Astrocyte (in vitro differentiated cells and primary cell): ENCODE measurements at regions not wholly inside any gene's neighbourhood (a gene's known extent, or its start where the extent isn't known, plus 50 kb on each side); places are given as distances from the start of the nearest gene placed in this dataset.

Source experiments
- DNase-seq: peaks from one replicate; pipeline ENCODE4 v3.0.0-alpha.2; 2010; ENCODE audit warnings: low read depth
- FAIRE-seq: peaks from 2 replicates; lab custom pipeline; 2011; peaks lifted over from hg19 to GRCh38; lab: Jason Lieb, UNC
- H2AFZ ChIP-seq: 2 replicates; pipeline ENCODE4 v1.6.0; 2012; ENCODE audit warnings: low read depth, low read length, inconsistent platforms
- H3K27ac ChIP-seq: 2 replicates; pipeline ENCODE4 v1.5.1; 2011; ENCODE audit warnings: low read depth, low read length, inconsistent platforms
- H3K27me3 ChIP-seq: 2 replicates; pipeline ENCODE4 v1.6.0; 2011; ENCODE audit warnings: low read length, inconsistent platforms; ENCODE audit not compliant: insufficient read depth
- H3K36me3 ChIP-seq: 2 replicates; pipeline ENCODE4 v1.5.1; 2011; ENCODE audit warnings: low read length, inconsistent platforms; ENCODE audit not compliant: insufficient read depth
- H3K4me1 ChIP-seq: 2 replicates; pipeline ENCODE4 v1.5.1; 2011; ENCODE audit warnings: low read length, inconsistent platforms; ENCODE audit not compliant: insufficient read depth
- H3K4me2 ChIP-seq: 2 replicates; pipeline ENCODE4 v1.6.0; 2012; ENCODE audit warnings: low read length, inconsistent platforms
- H3K4me3 ChIP-seq: 2 replicates; pipeline ENCODE4 v1.5.1; 2011; ENCODE audit warnings: low read depth, mild to moderate bottlenecking, low read length, inconsistent platforms; ENCODE audit not compliant: insufficient read depth
- H3K79me2 ChIP-seq: 2 replicates; pipeline ENCODE4 v1.6.0; 2012; ENCODE audit warnings: mild to moderate bottlenecking, low read length, inconsistent platforms; ENCODE audit not compliant: insufficient read depth
- H3K9ac ChIP-seq: 2 replicates; pipeline ENCODE4 v1.6.0; 2012; ENCODE audit warnings: mild to moderate bottlenecking, low read length, inconsistent platforms
- H3K9me3 ChIP-seq: 2 replicates; pipeline ENCODE4 v1.5.1; 2012; ENCODE audit warnings: low read depth, mild to moderate bottlenecking, low read length, inconsistent platforms; ENCODE audit not compliant: insufficient read depth
- H4K20me1 ChIP-seq: 2 replicates; pipeline ENCODE4 v1.6.0; 2012; ENCODE audit warnings: low read length, inconsistent platforms; ENCODE audit not compliant: insufficient read depth
- H3K27ac Mint-ChIP-seq: one replicate; pipeline ENCODE4 v1.8.0; 2021; ENCODE audit warnings: mild to moderate bottlenecking, mixed read lengths; ENCODE audit not compliant: unreplicated experiment
- H3K27me3 Mint-ChIP-seq: one replicate; pipeline ENCODE4 v1.8.0; 2021; ENCODE audit warnings: low read depth, mixed read lengths; ENCODE audit not compliant: unreplicated experiment
- H3K36me3 Mint-ChIP-seq: one replicate; pipeline ENCODE4 v1.8.0; 2021; ENCODE audit warnings: low read depth, mixed read lengths; ENCODE audit not compliant: unreplicated experiment
- H3K4me1 Mint-ChIP-seq: one replicate; pipeline ENCODE4 v1.8.0; 2021; ENCODE audit warnings: low read depth, mixed read lengths; ENCODE audit not compliant: unreplicated experiment
- H3K4me3 Mint-ChIP-seq: one replicate; pipeline ENCODE4 v1.8.0; 2021; ENCODE audit warnings: mild to moderate bottlenecking, moderate library complexity, mixed read lengths; ENCODE audit not compliant: unreplicated experiment
- H3K9me3 Mint-ChIP-seq: one replicate; pipeline ENCODE4 v1.8.0; 2021; ENCODE audit warnings: mild to moderate bottlenecking, mixed read lengths; ENCODE audit not compliant: unreplicated experiment
- CTCF ChIP-seq: IDR thresholded peaks from 2 replicates; pipeline ENCODE4 v1.5.1; 2011; ENCODE audit warnings: low read depth, mild to moderate bottlenecking, inconsistent platforms, low read length, moderate library complexity; ENCODE audit not compliant: insufficient read depth
- EZH2 ChIP-seq: IDR thresholded peaks from 2 replicates; pipeline ENCODE4 v1.6.1; 2012; ENCODE audit warnings: mild to moderate bottlenecking, low read length, inconsistent platforms; ENCODE audit not compliant: insufficient read depth

GRCh38 chr11:81331088-81331487, 1402.6 kb downstream of the FAM181B start:
- H3K4me1 Mint-ChIP-seq: no peaks in the 10 kb centered on the region
- no peak overlapping the region for H3K9ac ChIP-seq
- no peaks in the 10 kb centered on the region for H3K27me3 Mint-ChIP-seq
- no peaks in the 10 kb centered on the region for H3K9me3 ChIP-seq
- H3K4me2 ChIP-seq: no peak overlapping the region
- no peak overlapping the region for H3K27ac ChIP-seq
- no peak overlapping the region for H3K4me3 ChIP-seq
- H3K9me3 Mint-ChIP-seq: no peaks in the 10 kb centered on the region
- H3K4me1 ChIP-seq: no peaks in the 10 kb centered on the region
- no peak overlapping the region for H3K4me3 Mint-ChIP-seq
- H3K27me3 ChIP-seq: no peaks in the 10 kb centered on the region
- no peak for FAIRE-seq
- DNase-seq: no peak
- H3K36me3 ChIP-seq: no peaks in the 10 kb centered on the region
- no peaks in the 10 kb centered on the region for H4K20me1 ChIP-seq
- H3K36me3 Mint-ChIP-seq: no peaks in the 10 kb centered on the region
- H2AFZ ChIP-seq: no peak overlapping the region
- no peak for TF ChIP-seq CTCF
- no peak for TF ChIP-seq EZH2
- H3K79me2 ChIP-seq: no peaks in the 10 kb centered on the region
- H3K27ac Mint-ChIP-seq: no peak overlapping the region

- H3K27ac Mint-ChIP-seq: no peak overlapping the region
- no peak for DNase-seq
- no peak for FAIRE-seq
- H3K4me2 ChIP-seq: no peak overlapping the region
- TF ChIP-seq EZH2 (no peak), CTCF (no peak)
- H3K9me3 ChIP-seq: no peaks in the 10 kb centered on the region
- H3K36me3 Mint-ChIP-seq: no peaks in the 10 kb centered on the region
- H3K4me1 Mint-ChIP-seq: no peaks in the 10 kb centered on the region
- no peaks in the 10 kb centered on the region for H4K20me1 ChIP-seq
- H3K4me3 ChIP-seq: no peak overlapping the region
- H2AFZ ChIP-seq: no peak overlapping the region
- no peak overlapping the region for H3K9ac ChIP-seq
- no peaks in the 10 kb centered on the region for H3K4me1 ChIP-seq
- H3K27me3 ChIP-seq: no peaks in the 10 kb centered on the region
- no peak overlapping the region for H3K27ac ChIP-seq
- no peaks in the 10 kb centered on the region for H3K36me3 ChIP-seq
- no peaks in the 10 kb centered on the region for H3K79me2 ChIP-seq
- H3K4me3 Mint-ChIP-seq: no peak overlapping the region
- H3K9me3 Mint-ChIP-seq: no peaks in the 10 kb centered on the region
- no peaks in the 10 kb centered on the region for H3K27me3 Mint-ChIP-seq
Measured at GRCh38 chr11:81303038-81303664, 1430.5 kb downstream of the FAM181B start.

GRCh38 chr11:81301166-81301830, 1432.4 kb downstream of the FAM181B start:
- H3K27me3 ChIP-seq: no peaks in the 10 kb centered on the region
- H2AFZ ChIP-seq: no peak overlapping the region
- H3K36me3 ChIP-seq: no peaks in the 10 kb centered on the region
- Mint-ChIP-seq H3K27ac (no peak overlapping the region), H3K9me3 (no peaks in the 10 kb centered on the region), H3K4me3 (no peak overlapping the region), H3K36me3 (no peaks in the 10 kb centered on the region), H3K27me3 (no peaks in the 10 kb centered on the region), H3K4me1 (no peaks in the 10 kb centered on the region)
- no peak overlapping the region for H3K4me2 ChIP-seq
- H3K4me1 ChIP-seq: no peaks in the 10 kb centered on the region
- FAIRE-seq: no peak
- no peaks in the 10 kb centered on the region for H3K79me2 ChIP-seq
- TF ChIP-seq EZH2 (no peak), CTCF (no peak)
- H4K20me1 ChIP-seq: no peaks in the 10 kb centered on the region
- no peak overlapping the region for H3K27ac ChIP-seq
- H3K4me3 ChIP-seq: no peak overlapping the region
- no peaks in the 10 kb centered on the region for H3K9me3 ChIP-seq
- H3K9ac ChIP-seq: no peak overlapping the region
- DNase-seq: no peak
